Keratinocyte (primary cell): ENCODE measurements at regions not wholly inside any gene's neighbourhood (a gene's known extent, or its start where the extent isn't known, plus 50 kb on each side); places are given as distances from the start of the nearest gene placed in this dataset.
"Not testable (repeated sequence)": the region's sequence is repeated elsewhere in the genome, so short reads cannot be mapped to it uniquely, and the experiment has no call there.

Experiments
- DNase-seq: peaks from one replicate; pipeline ENCODE4 v3.0.0-alpha.2; 2011; ENCODE audit warnings: low read depth, missing footprints, low spot score
- FAIRE-seq: peaks from 2 replicates; lab custom pipeline; 2011; peaks lifted over from hg19 to GRCh38; lab: Jason Lieb, UNC
- H2AFZ ChIP-seq: 2 replicates; pipeline ENCODE4 v1.6.0; 2012; ENCODE audit warnings: low read length, control low read depth, inconsistent platforms; ENCODE audit not compliant: control insufficient read depth
- H3K27ac ChIP-seq: 2 replicates; pipeline ENCODE4 v1.5.1; 2011; ENCODE audit warnings: low read length; ENCODE audit not compliant: control insufficient read depth, insufficient read depth
- H3K27me3 ChIP-seq: 3 replicates; pipeline ENCODE4 v1.6.0; 2011; ENCODE audit warnings: low read length; ENCODE audit not compliant: control insufficient read depth, insufficient read depth; ENCODE audit errors: extremely low read depth
- H3K36me3 ChIP-seq, 2 experiments: 2 replicates in 1 of 2; 3 replicates in 1 of 2; pipeline ENCODE4 v1.5.1; 2011; ENCODE audit warnings: low read length in 2 of 2, mild to moderate bottlenecking in 1 of 2; ENCODE audit not compliant: control insufficient read depth in 2 of 2, insufficient read depth in 2 of 2; ENCODE audit errors: extremely low read depth in 1 of 2
- H3K4me1 ChIP-seq: 3 replicates; pipeline ENCODE4 v1.5.1; 2011; ENCODE audit warnings: low read length; ENCODE audit not compliant: control insufficient read depth, insufficient read depth; ENCODE audit errors: extremely low read depth
- H3K4me2 ChIP-seq: 3 replicates; pipeline ENCODE4 v1.6.0; 2011; ENCODE audit warnings: low read depth, low read length; ENCODE audit not compliant: control insufficient read depth, insufficient read depth; ENCODE audit errors: extremely low read depth
- H3K4me3 ChIP-seq, 3 experiments: fragments of 200-600 bp in 1 of 3; sonication (generic) in 1 of 3; 2 replicates in 2 of 3; 3 replicates in 1 of 3; pipeline ENCODE4 v1.5.1; 2011 to 2016; ENCODE audit warnings: low read length in 3 of 3, mild to moderate bottlenecking in 3 of 3, control low read depth in 2 of 3, inconsistent platforms in 1 of 3, low read depth in 1 of 3, mixed read lengths in 1 of 3, mixed run types in 1 of 3, moderate library complexity in 1 of 3; ENCODE audit not compliant: control insufficient read depth in 2 of 3, insufficient read depth in 2 of 3; ENCODE audit errors: extremely low read depth in 1 of 3
- H3K79me2 ChIP-seq: 2 replicates; pipeline ENCODE4 v1.6.0; 2012; ENCODE audit warnings: low read length; ENCODE audit not compliant: control insufficient read depth, insufficient read depth
- H3K9ac ChIP-seq: 3 replicates; pipeline ENCODE4 v1.6.0; 2011; ENCODE audit warnings: low read length; ENCODE audit not compliant: control insufficient read depth, insufficient read depth; ENCODE audit errors: extremely low read depth
- H3K9me1 ChIP-seq: 3 replicates; pipeline ENCODE4 v1.6.0; 2011; ENCODE audit warnings: low read length; ENCODE audit not compliant: control insufficient read depth, insufficient read depth; ENCODE audit errors: extremely low read depth
- H3K9me3 ChIP-seq: 2 replicates; pipeline ENCODE4 v1.5.1; 2012; ENCODE audit warnings: low read depth, low read length; ENCODE audit not compliant: control insufficient read depth
- H4K20me1 ChIP-seq: 3 replicates; pipeline ENCODE4 v1.6.0; 2011; ENCODE audit warnings: low read length; ENCODE audit not compliant: control insufficient read depth, insufficient read depth; ENCODE audit errors: extremely low read depth
- CTCF ChIP-seq, 3 experiments: IDR thresholded peaks in 1 of 3; conservative IDR thresholded peaks in 1 of 3; optimal IDR thresholded peaks in 1 of 3; 2 replicates in 2 of 3; 3 replicates in 1 of 3; pipeline versions ENCODE3 to v1.5.1; 2011; ENCODE audit warnings: low read length in 3 of 3, mild to moderate bottlenecking in 3 of 3, moderate library complexity in 2 of 3, control low read depth in 1 of 3, inconsistent platforms in 1 of 3; ENCODE audit not compliant: insufficient read depth in 2 of 3; ENCODE audit errors: extremely low read depth in 1 of 3
- dilution Hi-C: fragments of 300-500 bp; cut with MboI; formaldehyde crosslinking; loops from one replicate; pipeline ENCODE4 v1.7.0; 2020; ENCODE audit warnings: low sequenced_read_pairs; ENCODE audit not compliant: extremely low pct_ligation_motif_present

GRCh38 chr22:16911340-16911739 lies 86.1 kb upstream of the XKR3 start:
- H3K79me2 ChIP-seq, H3K4me1 ChIP-seq, H2AFZ ChIP-seq, H4K20me1 ChIP-seq, dilution Hi-C loops, H3K9me3 ChIP-seq, H3K36me3 ChIP-seq, H3K27me3 ChIP-seq, H3K4me3 ChIP-seq, H3K9ac ChIP-seq, H3K9me1 ChIP-seq, DNase-seq, FAIRE-seq, H3K27ac ChIP-seq, H3K4me2 ChIP-seq: not testable (repeated sequence)
- peak in 2 of 3 experiments; percentile 18 to 21 for TF ChIP-seq CTCF (optimal IDR thresholded peaks at IDR 0.05 in 1 of 3, IDR thresholded peaks at IDR 0.05 in 1 of 3, conservative IDR thresholded peaks at IDR 0.05 in 1 of 3; ENCODE audit: extremely low read depth in 1 of 3, insufficient read depth in 2 of 3, low read length in 3 of 3)

GRCh38 chr22:16902051-16902450 lies 76.8 kb upstream of the XKR3 start:
- H3K4me1 ChIP-seq, dilution Hi-C loops, H3K9ac ChIP-seq, H3K9me3 ChIP-seq, H3K4me3 ChIP-seq, FAIRE-seq, H4K20me1 ChIP-seq, H3K9me1 ChIP-seq, H3K36me3 ChIP-seq, H3K27me3 ChIP-seq, H3K79me2 ChIP-seq, H3K27ac ChIP-seq, H3K4me2 ChIP-seq, DNase-seq, H2AFZ ChIP-seq: not testable (repeated sequence)

GRCh38 chr22:16901579-16901978 lies 76.4 kb upstream of the XKR3 start:
- H3K27ac ChIP-seq, FAIRE-seq, dilution Hi-C loops, H3K9me1 ChIP-seq, H3K9me3 ChIP-seq, H2AFZ ChIP-seq, H3K4me2 ChIP-seq, H3K27me3 ChIP-seq, H3K4me1 ChIP-seq, H3K9ac ChIP-seq, H3K79me2 ChIP-seq, H4K20me1 ChIP-seq, H3K4me3 ChIP-seq, DNase-seq, H3K36me3 ChIP-seq: not testable (repeated sequence)

GRCh38 chr22:16899358-16899757 lies 74.1 kb upstream of the XKR3 start:
- H3K79me2 ChIP-seq, H3K27ac ChIP-seq, H3K9me1 ChIP-seq, H2AFZ ChIP-seq, H3K36me3 ChIP-seq, H3K27me3 ChIP-seq, H3K9me3 ChIP-seq, FAIRE-seq, H3K4me1 ChIP-seq, H3K4me2 ChIP-seq, H4K20me1 ChIP-seq, dilution Hi-C loops, H3K9ac ChIP-seq, H3K4me3 ChIP-seq, DNase-seq: not testable (repeated sequence)
